Lower leg skin (tissue), 3 donors: ENCODE measurements at regions not wholly inside any gene's neighbourhood (a gene's known extent, or its start where the extent isn't known, plus 50 kb on each side); places are given as distances from the start of the nearest gene placed in this dataset.

Experiments used
- CTCF ChIP-seq, 3 donors: fragments of 450-650 bp; IDR thresholded peaks; one replicate each; pipeline ENCODE4 v1.5.1; 2016; ENCODE audit warnings: antibody characterized with exemption in 3 of 3, mild to moderate bottlenecking in 3 of 3, moderate library complexity in 2 of 3
- POLR2A ChIP-seq, 2 donors: fragments of 450-650 bp; IDR thresholded peaks; one replicate each; pipeline ENCODE4 v1.6.1; 2016 to 2017; ENCODE audit warnings: antibody characterized with exemption in 2 of 2, mild to moderate bottlenecking in 1 of 2, moderate library complexity in 1 of 2

GRCh38 chr10:65430979-65431378 is 1494.9 kb upstream of the LRRTM3 start:
- TF ChIP-seq POLR2A (IDR thresholded peaks at IDR 0.05), result no peak
- TF ChIP-seq CTCF (IDR thresholded peaks at IDR 0.05), result no peak
